WTC11 (cell line): ENCODE measurements at regions not wholly inside any gene's neighbourhood (a gene's known extent, or its start where the extent isn't known, plus 50 kb on each side); places are given as distances from the start of the nearest gene placed in this dataset.

ENCODE experiments used
- ATAC-seq: fragments of 200-7000 bp; cut with Tn5 transposase; 2 replicates; pipeline ENCODE4 v1.10.0; 2021; ENCODE audit warnings: mild to moderate bottlenecking, moderate library complexity
- CTCF ChIA-PET: fragments of 300-600 bp; sonication (Branson Sonifier 250); formaldehyde crosslinking; loops from one replicate; lab custom pipeline; 2021; ENCODE audit warnings: antibody characterized with exemption; lab: Charles Lee
- POLR2A ChIA-PET: fragments of 350-600 bp; sonication (Branson Sonifier 250); formaldehyde crosslinking; loops from one replicate; lab custom pipeline; 2021; ENCODE audit warnings: antibody characterized with exemption; lab: Charles Lee
- DNase-seq: peaks from one replicate; pipeline ENCODE4 v3.0.0; 2021; ENCODE audit warnings: low spot score
- H3K27ac Mint-ChIP-seq: 2 replicates; pipeline ENCODE4 v1.8.0; 2021; ENCODE audit warnings: mixed read lengths
- H3K27me3 Mint-ChIP-seq: 2 replicates; pipeline ENCODE4 v1.8.0; 2021; ENCODE audit warnings: low read depth, mild to moderate bottlenecking, moderate library complexity, mixed read lengths
- H3K36me3 Mint-ChIP-seq: 2 replicates; pipeline ENCODE4 v1.8.0; 2021; ENCODE audit warnings: mixed read lengths
- H3K4me1 Mint-ChIP-seq: 2 replicates; pipeline ENCODE4 v1.8.0; 2022; ENCODE audit warnings: mixed read lengths
- H3K4me3 Mint-ChIP-seq: 2 replicates; pipeline ENCODE4 v1.8.0; 2021; ENCODE audit warnings: mild to moderate bottlenecking, moderate library complexity, mixed read lengths
- H3K9me3 Mint-ChIP-seq: 2 replicates; pipeline ENCODE4 v1.8.0; 2021; ENCODE audit warnings: mixed read lengths
- ATF3 ChIP-seq: sonication (generic); formaldehyde crosslinking; conservative IDR thresholded peaks from 2 replicates; pipeline ENCODE4 v1.8.1; 2022; ENCODE audit warnings: mild to moderate bottlenecking, missing genetic modification reagents
- CTCF ChIP-seq: fragments of 200-600 bp; IDR thresholded peaks from 2 replicates; pipeline ENCODE4 v1.8.0; 2022; ENCODE audit warnings: antibody characterized with exemption
- ETV6 ChIP-seq: sonication (generic); formaldehyde crosslinking; IDR thresholded peaks from 2 replicates; pipeline ENCODE4 v1.8.1; 2022; ENCODE audit warnings: mild to moderate bottlenecking, missing genetic modification reagents
- HMGA2 ChIP-seq: fragments of 250-450 bp; sonication (Bioruptor Pico); IDR thresholded peaks from 2 replicates; pipeline ENCODE4 v1.4.0; 2021; ENCODE audit warnings: mild to moderate bottlenecking, moderate library complexity
- IRF2 ChIP-seq: sonication (generic); formaldehyde crosslinking; IDR thresholded peaks from 2 replicates; pipeline ENCODE4 v1.8.0; 2022; ENCODE audit warnings: low read depth, missing genetic modification reagents, borderline replicate concordance
- MLX ChIP-seq: sonication (generic); formaldehyde crosslinking; IDR thresholded peaks from 2 replicates; pipeline ENCODE4 v1.8.1; 2023; ENCODE audit warnings: mild to moderate bottlenecking, missing genetic modification reagents, moderate library complexity
- NFYB ChIP-seq: sonication (generic); formaldehyde crosslinking; conservative IDR thresholded peaks from 2 replicates; pipeline ENCODE4 v1.8.0; 2022; ENCODE audit warnings: low read depth, missing genetic modification reagents
- NR2C2 ChIP-seq: sonication (generic); formaldehyde crosslinking; IDR thresholded peaks from 2 replicates; pipeline ENCODE4 v1.8.0; 2022; ENCODE audit warnings: mild to moderate bottlenecking, missing genetic modification reagents
- OVOL2 ChIP-seq: fragments of 250-450 bp; sonication (Bioruptor Pico); IDR thresholded peaks from 2 replicates; pipeline ENCODE4 v1.9.0; 2021; ENCODE audit warnings: mild to moderate bottlenecking, borderline replicate concordance
- SMAD3 ChIP-seq: sonication (generic); formaldehyde crosslinking; IDR thresholded peaks from 2 replicates; pipeline ENCODE4 v1.8.0; 2022; ENCODE audit warnings: missing genetic modification reagents, mild to moderate bottlenecking, borderline replicate concordance
- ZNF232 ChIP-seq: sonication (generic); formaldehyde crosslinking; IDR thresholded peaks from 2 replicates; pipeline ENCODE4 v1.8.0; 2022; ENCODE audit warnings: mild to moderate bottlenecking, missing genetic modification reagents
- ZNF263 ChIP-seq: sonication (generic); formaldehyde crosslinking; IDR thresholded peaks from 2 replicates; pipeline ENCODE4 v1.8.1; 2022; ENCODE audit warnings: low read depth, mild to moderate bottlenecking, moderate library complexity, missing genetic modification reagents
- ZNF281 ChIP-seq: sonication (generic); formaldehyde crosslinking; IDR thresholded peaks from 2 replicates; pipeline ENCODE4 v1.8.0; 2023; ENCODE audit warnings: mild to moderate bottlenecking, missing genetic modification reagents
- ZNF416 ChIP-seq: fragments of 250-450 bp; sonication (Bioruptor Pico); IDR thresholded peaks from 2 replicates; pipeline ENCODE4 v1.9.0; 2021; ENCODE audit warnings: mild to moderate bottlenecking, inconsistent platforms
- TF ChIP-seq, protein P1 (sequence below): sonication (generic); formaldehyde crosslinking; IDR thresholded peaks from 2 replicates; pipeline ENCODE4 v1.8.0; 2022; ENCODE audit warnings: missing genetic modification reagents
- TF ChIP-seq, protein P2 (sequence below): fragments of 250-450 bp; sonication (Bioruptor Pico); IDR thresholded peaks from 2 replicates; pipeline ENCODE4 v1.9.0; 2021; ENCODE audit warnings: mild to moderate bottlenecking

- H3K36me3 Mint-ChIP-seq: 0 out of 2 replicates have a peak, but pooled peaks cover 2% of the 10 kb centered on the region
Measured at GRCh38 chr13:80590551-80590950, 249.6 kb upstream of the SPRY2 start.

DNA sequence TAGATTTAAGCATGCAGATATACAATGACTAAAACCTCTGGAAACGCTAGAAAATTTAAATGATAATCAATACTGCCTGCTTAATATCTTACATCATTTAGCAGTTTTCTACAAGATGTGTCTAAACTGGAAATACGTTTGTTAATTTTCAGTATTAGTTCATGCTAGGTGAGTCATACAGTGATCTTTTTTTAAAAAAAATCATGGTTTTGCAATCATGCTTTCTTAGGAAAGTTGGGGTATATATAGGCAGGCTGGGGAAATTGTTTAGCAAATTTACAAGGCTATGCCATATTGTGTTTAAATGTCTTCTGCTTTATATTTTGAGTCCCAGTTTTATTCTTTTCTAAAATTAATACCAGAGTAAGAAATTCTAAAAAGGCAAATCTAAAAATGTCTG, 245.4 kb upstream of the SPRY2 start:
- Mint-ChIP-seq H3K9me3 (peaks cover 16% of the 10 kb centered on the region), H3K36me3 (peaks cover 10% of the 10 kb centered on the region; the same call in 1 of the 2 replicates), H3K4me1 (peaks cover 31% of the 10 kb centered on the region), H3K27me3 (no peaks in the 10 kb centered on the region), H3K4me3 (no peak overlapping the region), H3K27ac (no peak overlapping the region)
- CTCF ChIA-PET: no interaction called here
- no peak for DNase-seq
- no peak for ATAC-seq
- POLR2A ChIA-PET: no interaction called here
- no peak for TF ChIP-seq CTCF
- no peak for TF ChIP-seq OVOL2
- TF ChIP-seq MLX (CRISPR knock-in tag): no peak
- TF ChIP-seq IRF2: no peak
- TF ChIP-seq ZNF263: no peak
- TF ChIP-seq SMAD3 (CRISPR knock-in tag): no peak
- TF ChIP-seq, protein P1, sequence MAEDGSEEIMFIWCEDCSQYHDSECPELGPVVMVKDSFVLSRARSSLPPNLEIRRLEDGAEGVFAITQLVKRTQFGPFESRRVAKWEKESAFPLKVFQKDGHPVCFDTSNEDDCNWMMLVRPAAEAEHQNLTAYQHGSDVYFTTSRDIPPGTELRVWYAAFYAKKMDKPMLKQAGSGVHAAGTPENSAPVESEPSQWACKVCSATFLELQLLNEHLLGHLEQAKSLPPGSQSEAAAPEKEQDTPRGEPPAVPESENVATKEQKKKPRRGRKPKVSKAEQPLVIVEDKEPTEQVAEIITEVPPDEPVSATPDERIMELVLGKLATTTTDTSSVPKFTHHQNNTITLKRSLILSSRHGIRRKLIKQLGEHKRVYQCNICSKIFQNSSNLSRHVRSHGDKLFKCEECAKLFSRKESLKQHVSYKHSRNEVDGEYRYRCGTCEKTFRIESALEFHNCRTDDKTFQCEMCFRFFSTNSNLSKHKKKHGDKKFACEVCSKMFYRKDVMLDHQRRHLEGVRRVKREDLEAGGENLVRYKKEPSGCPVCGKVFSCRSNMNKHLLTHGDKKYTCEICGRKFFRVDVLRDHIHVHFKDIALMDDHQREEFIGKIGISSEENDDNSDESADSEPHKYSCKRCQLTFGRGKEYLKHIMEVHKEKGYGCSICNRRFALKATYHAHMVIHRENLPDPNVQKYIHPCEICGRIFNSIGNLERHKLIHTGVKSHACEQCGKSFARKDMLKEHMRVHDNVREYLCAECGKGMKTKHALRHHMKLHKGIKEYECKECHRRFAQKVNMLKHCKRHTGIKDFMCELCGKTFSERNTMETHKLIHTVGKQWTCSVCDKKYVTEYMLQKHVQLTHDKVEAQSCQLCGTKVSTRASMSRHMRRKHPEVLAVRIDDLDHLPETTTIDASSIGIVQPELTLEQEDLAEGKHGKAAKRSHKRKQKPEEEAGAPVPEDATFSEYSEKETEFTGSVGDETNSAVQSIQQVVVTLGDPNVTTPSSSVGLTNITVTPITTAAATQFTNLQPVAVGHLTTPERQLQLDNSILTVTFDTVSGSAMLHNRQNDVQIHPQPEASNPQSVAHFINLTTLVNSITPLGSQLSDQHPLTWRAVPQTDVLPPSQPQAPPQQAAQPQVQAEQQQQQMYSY: no peak
- TF ChIP-seq ATF3 (CRISPR knock-in tag): no peak
- TF ChIP-seq NR2C2 (CRISPR knock-in tag): no peak
- no peak for TF ChIP-seq ETV6 (CRISPR knock-in tag)
- TF ChIP-seq ZNF281: no peak
- TF ChIP-seq HMGA2: no peak
- no peak for TF ChIP-seq NFYB (CRISPR knock-in tag)
- TF ChIP-seq, protein P2, sequence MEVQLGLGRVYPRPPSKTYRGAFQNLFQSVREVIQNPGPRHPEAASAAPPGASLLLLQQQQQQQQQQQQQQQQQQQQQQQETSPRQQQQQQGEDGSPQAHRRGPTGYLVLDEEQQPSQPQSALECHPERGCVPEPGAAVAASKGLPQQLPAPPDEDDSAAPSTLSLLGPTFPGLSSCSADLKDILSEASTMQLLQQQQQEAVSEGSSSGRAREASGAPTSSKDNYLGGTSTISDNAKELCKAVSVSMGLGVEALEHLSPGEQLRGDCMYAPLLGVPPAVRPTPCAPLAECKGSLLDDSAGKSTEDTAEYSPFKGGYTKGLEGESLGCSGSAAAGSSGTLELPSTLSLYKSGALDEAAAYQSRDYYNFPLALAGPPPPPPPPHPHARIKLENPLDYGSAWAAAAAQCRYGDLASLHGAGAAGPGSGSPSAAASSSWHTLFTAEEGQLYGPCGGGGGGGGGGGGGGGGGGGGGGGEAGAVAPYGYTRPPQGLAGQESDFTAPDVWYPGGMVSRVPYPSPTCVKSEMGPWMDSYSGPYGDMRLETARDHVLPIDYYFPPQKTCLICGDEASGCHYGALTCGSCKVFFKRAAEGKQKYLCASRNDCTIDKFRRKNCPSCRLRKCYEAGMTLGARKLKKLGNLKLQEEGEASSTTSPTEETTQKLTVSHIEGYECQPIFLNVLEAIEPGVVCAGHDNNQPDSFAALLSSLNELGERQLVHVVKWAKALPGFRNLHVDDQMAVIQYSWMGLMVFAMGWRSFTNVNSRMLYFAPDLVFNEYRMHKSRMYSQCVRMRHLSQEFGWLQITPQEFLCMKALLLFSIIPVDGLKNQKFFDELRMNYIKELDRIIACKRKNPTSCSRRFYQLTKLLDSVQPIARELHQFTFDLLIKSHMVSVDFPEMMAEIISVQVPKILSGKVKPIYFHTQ (CRISPR knock-in tag): no peak

More at GRCh38 chr13:80590551-80590950, 249.6 kb upstream of the SPRY2 start:
- DNase-seq: no peak
- H3K27me3 Mint-ChIP-seq: no peaks in the 10 kb centered on the region
- TF ChIP-seq ZNF416 (CRISPR knock-in tag): no peak
- TF ChIP-seq ZNF232 (CRISPR knock-in tag): no peak
- TF ChIP-seq, all 79 proteins: peak for 0
- ATAC-seq: no peak
- Mint-ChIP-seq H3K4me1 (peaks cover 20% of the 10 kb centered on the region), H3K9me3 (peaks cover 5% of the 10 kb centered on the region), H3K4me3 (no peak overlapping the region), H3K27ac (no peak overlapping the region)
- POLR2A ChIA-PET: no interaction called here
- CTCF ChIA-PET: no interaction called here
